ENCODE measurements at regions not wholly inside any gene's neighbourhood (a gene's known extent, or its start where the extent isn't known, plus 50 kb on each side); places are given as distances from the start of the nearest gene placed in this dataset.

DNA sequence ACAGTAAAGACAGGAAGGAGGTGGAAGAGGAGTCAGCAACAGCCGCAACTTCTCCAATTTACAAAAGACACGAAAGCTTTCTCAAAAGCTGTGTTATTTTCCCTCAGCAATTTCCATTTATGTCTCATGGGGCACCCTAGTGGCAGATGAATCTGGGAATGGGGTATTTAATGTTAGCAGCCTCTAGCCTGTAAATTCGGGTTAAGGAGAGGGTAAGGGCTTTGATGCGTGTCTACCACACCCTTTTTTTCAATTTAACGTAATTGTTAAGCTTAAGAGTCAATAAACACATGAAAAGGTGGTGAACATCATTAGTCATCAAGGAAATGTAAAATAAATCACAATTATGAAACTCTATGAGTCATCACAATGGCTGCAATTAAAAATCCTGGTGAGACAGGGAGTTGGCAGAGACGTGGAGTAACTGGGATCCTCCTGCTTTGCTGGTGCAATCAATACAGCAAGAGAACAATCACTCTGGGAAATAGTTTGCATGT is 986.4 kb downstream of the AACS start:
- TF ChIP-seq POLR2A (IDR thresholded peaks at IDR 0.05), result no peak
- no peak for TF ChIP-seq POLR2AphosphoS5 (IDR thresholded peaks at IDR 0.05)
- TF ChIP-seq, protein P1, sequence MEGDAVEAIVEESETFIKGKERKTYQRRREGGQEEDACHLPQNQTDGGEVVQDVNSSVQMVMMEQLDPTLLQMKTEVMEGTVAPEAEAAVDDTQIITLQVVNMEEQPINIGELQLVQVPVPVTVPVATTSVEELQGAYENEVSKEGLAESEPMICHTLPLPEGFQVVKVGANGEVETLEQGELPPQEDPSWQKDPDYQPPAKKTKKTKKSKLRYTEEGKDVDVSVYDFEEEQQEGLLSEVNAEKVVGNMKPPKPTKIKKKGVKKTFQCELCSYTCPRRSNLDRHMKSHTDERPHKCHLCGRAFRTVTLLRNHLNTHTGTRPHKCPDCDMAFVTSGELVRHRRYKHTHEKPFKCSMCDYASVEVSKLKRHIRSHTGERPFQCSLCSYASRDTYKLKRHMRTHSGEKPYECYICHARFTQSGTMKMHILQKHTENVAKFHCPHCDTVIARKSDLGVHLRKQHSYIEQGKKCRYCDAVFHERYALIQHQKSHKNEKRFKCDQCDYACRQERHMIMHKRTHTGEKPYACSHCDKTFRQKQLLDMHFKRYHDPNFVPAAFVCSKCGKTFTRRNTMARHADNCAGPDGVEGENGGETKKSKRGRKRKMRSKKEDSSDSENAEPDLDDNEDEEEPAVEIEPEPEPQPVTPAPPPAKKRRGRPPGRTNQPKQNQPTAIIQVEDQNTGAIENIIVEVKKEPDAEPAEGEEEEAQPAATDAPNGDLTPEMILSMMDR (IDR thresholded peaks at IDR 0.05), result no peak

All from prostate gland (tissue), 2 donors.